UCSD-AML1 (cell line): ENCODE measurements at regions not wholly inside any gene's neighbourhood (a gene's known extent, or its start where the extent isn't known, plus 50 kb on each side); places are given as distances from the start of the nearest gene placed in this dataset.
"Not testable (repeated sequence)": the region's sequence is repeated elsewhere in the genome, so short reads cannot be mapped to it uniquely, and the experiment has no call there.

Source experiments
- DNase-seq: peaks from one replicate; lab custom pipeline; 2025; ENCODE audit not compliant: unreplicated experiment; lab: John Stamatoyannopoulos, UW

DNA sequence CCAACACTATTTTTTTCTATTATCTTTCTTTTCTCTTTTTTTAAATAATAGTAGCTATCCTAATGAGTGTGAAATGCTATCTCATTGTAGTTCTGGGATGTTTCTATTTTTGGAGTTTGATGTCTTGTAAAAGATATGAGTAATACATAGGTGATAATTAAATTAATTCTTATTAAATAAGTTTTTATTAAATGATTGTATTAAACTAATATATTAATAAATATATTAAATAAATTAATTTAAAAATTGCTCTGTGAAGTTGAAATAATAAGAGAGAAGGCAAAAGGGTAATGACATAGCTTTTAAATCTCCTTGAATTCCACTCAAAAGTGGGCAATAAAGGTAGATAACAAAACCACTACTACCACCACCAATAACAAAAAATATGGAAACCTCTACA lies 230.2 kb upstream of the SSTR1 start:
- DNase-seq: no peak

DNA sequence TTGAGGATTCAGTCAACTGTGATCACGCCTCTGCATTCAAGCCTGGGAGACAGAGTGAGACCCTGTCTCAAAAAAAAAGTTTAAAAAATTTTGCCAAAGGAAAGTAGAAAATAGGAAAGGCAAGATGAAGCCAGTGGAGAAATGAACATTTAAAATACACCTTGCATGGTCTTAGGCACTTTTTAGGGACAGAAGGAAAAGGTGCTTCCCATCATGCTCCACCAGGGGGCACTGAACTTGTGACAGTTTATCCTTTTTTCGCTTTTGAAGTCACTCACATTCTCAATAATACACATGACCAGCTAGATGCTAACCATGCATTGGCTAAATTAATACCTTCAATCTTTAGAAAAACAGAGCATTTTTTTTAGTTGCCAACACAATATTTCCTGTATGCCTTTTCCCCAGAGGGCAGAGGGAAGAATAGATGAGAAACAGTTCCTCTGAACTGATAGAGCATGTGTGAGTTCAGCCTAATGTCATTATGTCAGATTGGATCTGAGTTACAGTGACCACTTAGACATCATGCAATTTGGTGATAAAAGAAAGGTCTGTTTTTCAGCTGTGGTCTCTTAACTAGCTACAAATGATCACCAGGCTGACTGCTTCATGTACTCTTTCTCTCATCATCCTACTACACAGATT lies 221.8 kb upstream of the SSTR1 start:
- DNase-seq: peak; percentile 18

DNA sequence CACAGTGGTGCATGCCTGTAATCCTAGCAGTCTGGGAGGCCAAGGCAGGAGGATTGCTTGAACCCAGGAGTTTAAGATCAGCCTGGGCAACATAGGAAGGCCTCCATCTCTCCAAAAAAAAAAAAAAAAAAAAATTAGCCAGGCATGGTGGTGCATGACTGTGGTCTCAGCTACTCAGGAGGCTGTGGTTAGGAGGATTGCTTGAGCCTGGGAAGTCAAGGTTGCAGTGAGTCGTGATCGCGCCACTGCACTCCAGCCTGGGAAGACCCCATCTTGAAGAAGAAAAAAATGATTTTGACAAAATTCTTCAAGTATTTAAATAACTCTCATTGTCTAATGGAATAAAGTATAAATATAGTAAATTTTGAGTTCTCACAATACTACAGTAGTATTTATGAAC lies 219.2 kb upstream of the SSTR1 start:
- DNase-seq: no peak

DNA sequence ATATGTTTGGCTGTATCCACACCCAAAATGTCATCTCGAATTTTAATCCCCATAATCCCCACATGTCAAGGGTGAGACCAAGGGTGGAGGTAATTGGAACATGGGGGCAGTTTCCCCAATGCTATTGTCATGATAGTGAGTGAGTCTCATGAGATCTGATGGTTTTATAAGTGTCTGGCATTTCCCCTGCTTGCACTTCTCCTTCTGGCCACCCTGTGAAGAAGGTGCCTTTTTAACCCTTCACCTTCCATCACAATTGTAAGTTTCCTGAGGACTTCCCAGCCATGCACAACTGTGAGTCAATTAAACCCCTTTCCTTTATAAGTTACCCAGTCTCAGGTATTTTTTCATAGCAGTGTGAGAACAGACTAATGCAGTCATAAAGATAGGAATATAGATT lies 216.7 kb upstream of the SSTR1 start:
- no peak for DNase-seq

DNA sequence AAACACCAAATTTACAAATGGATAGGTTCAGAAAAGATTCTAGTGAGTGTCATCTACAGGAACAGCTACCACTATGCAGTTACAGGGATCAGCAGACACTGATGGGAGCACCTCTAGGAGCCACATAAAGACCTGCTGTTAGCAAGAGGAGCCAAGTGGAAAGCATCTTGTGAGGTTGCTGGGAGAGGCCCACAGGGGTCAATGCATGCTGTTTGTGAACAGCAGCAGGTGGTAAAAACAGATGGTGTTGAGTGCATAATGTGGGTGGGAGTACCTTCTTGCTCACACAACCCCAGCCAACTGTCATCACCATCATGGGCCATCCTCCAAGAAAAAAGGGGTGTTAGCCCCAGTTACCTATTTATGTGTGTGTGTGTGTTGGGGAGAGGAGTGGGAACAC lies 215.2 kb upstream of the SSTR1 start:
- no peak for DNase-seq

DNA sequence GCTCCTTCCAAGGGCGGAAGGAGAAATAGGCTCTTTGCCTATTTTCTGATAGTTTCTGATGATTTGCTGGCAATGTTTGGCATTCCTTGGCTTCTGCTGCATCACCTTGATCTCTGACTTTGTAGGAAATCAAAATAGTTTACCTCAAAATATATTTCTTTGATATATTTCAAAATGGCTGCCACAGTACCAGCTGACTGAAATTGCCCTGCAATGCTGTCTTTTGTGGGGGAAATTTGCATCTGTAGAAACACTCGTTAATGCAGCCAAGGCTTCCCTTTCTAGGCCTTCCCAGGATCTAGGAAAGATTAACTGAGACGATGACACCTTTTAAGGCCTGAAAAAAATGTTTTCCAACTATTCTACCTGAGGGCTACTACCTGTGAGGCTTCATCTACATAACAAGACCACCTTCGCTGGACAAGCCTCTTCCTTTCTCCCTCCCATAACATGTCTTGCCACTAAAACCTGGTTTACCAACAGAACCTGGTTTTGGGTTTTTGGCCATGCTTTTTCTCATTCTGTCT lies 212.8 kb upstream of the SSTR1 start:
- DNase-seq: no peak

DNA sequence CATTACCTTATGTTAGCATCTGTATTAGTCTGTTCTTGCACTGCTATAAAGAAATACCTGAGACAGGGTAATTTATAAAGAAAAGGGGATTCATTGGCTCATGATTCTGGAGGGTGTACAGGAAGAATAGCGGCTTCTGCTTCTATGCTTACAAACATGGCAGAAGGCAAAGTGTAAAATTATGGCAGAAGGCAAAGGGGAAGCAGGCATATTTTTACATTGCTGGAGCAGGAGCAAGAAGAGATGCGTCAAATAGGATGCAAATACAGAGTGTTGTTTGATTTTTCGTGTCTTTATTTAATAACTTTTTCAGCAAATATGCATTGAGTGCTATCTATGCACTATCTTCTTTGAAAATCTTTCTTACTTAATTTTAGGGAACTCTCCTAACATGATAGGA lies 210.7 kb upstream of the SSTR1 start:
- DNase-seq: no peak

DNA sequence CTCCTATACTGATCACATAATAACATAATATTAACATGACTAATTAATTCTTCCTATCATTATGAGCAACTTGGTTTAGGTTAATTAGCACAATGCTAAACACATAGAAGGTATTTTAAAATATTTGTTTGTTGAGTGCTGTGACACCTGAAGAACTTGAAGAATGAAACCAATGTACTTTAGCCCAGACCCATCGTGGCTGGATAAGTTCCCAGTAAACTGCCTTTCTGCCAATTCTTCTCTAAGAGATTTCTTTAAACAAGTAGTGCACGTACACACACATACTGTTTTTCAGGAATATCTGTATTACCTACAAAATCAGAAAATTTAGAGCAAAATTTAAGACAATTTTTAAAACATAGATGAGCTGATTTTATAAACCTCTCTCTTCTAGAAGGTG lies 207.4 kb upstream of the SSTR1 start:
- no peak for DNase-seq

DNA sequence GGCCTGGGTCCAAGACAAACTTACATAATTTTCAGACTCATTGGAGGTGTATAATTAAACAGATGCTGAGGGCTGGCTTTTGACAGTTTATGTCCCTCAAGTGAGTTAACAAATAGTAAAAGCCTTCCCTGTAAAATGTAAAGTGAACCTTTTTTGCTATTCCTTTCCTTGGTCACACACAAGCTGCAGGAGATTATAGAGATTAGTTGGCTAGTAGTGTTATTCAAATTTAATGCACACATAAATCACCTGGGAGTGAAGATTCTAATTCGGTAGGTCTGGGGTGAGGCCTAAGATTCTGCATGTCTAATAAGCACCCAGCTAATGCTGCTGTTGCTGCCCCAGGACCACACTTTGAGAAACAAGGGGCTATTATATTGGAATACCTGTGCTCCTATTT lies 206.2 kb upstream of the SSTR1 start:
- no peak for DNase-seq

DNA sequence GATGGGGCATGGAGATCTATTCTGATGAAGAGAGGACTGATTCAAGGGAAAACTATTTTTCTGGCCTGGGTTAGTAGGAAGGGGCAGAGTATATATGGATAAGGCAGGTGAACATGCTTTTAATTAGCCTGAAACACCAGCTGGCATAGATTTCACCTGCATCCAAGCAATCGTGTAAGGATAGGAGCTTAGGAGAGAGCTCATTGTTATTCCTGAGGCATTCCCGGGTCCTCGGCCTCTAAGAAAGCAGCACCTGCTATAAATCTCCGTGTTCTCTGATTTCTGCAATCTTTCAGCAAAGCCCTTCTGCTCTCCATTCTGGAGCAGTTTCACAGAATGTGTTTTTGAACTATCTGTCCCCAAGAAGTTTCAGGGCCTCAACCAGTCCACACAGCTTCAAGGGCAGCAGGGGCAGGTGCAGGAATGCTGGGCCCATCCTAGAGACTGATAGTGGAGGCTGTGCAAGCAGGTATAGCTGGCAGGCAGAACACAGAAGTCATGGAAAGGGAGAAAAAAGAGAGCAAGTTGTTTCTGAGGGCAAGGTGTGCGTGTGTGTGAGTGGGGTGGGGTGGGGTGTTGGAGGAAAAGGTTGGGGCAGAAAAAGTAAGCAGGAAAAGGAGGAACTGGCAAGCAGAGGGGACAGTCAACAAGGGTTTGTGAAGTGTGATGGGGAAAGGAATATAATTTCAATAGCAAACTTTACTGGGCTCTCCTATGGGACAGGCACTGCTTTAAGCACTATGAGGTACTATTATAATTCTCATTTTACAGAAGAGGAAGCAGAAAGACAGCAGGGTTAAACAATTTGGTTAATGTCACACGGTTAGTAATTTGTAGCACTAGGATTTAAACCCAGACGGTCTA lies 203.7 kb upstream of the SSTR1 start:
- DNase-seq: no peak

DNA sequence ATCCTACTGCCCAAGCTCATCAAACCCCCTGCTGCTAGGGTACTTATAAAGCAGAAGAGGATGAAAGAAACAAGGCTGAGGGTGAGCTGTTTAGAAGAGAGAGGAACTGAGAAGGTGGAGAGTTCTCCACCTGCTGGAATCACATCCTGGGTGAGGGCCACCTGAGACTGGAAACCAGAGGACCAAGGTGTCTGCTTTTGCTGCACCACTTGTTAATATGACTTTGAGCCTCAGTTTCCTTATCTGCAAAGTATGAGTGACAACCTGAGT lies 203.2 kb upstream of the SSTR1 start:
- no peak for DNase-seq

DNA sequence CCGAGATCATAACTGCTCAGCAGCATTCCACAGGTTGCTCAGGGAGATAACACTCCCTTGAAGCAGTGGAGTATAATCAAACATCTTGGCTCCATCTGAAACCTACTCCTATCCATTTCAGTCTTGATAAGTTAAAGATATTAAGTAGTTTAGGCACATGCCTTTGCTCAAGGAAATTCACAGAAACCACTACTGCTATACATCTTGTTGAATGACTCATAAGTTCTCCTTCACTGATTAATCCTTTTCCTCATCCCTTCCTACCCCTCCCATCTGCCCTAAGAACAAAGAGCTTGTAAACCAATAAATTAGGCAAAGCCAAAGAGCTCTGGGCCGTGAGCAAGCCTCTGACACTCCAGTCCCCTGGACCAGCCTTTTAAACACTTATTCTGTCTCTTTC lies 196.5 kb upstream of the SSTR1 start:
- not testable (repeated sequence) for DNase-seq

DNA sequence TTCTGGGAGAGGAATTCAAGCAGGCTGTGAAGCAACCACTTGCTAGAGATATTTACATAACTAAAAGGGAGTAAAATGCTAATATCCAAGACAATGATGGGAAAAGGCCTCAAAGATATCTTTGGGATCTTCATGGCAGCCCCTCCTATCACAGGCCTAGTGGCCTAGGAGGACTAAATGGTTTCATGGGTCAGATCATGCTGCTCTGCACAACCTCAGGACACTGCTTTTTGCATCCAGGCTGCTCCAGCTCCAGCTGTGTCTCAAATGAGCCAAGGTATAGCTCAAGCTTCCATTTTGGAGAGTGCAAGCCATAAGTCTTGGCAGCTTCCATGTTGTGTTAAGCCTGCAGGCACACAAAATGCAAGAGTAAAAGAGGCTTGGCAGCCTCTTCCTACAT lies 195.6 kb upstream of the SSTR1 start:
- no peak for DNase-seq

DNA sequence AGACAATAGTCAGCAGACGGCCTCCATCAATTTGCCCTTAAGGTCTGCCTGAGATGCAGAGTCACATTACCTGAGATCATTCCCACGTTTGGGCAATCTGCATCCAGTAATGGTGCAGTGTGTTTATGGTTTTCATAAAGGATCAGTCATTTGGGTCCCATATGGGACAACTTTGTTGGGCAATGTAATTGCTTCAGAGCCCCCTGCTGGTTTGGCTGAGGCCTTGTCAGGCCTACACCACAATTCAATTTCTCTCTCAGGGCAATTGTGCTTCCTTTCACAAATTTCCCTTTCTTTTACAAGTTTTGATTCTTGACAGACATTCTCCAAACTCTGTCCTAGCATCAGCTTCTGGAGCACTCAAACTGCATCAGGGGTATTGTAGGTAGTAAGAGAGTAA lies 191.2 kb upstream of the SSTR1 start:
- no peak for DNase-seq

DNA sequence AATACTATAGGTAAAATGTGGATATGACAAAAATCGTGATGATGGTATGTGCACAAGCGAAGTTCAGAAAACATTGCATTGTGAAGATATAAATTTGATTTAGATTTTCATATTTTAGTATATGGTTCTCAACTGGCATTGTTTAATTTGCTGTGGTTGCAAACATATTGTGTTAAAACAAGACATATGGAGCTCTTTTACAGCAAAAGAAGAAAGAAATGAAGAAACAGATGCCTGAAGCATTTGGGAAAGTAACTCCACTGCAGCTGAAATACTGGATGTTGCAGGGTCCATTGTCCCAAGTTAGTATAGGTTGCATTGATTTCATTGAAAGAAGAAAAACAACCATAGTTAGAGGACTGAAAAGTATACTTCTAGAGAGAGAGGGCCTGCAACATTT lies 185.8 kb upstream of the SSTR1 start:
- no peak for DNase-seq

DNA sequence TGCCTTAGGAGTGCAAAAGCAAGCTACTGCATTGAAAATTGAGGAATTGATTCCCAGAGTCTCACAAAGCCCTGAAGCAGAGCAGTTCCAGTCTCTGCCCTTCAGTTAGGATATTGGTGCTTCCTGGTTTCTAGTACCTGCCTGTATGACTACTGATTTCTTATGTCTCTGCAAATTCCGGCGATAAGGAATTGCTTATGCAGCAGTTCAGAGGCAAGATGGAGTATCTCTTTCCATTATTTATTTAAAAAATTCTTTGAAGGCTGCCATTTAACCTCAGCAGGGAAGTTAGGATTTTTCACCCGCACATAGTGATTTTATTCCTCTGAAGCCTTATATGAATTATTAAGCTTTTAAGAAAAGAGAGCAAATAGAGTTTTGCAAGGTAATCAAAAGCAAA lies 184.9 kb upstream of the SSTR1 start:
- DNase-seq: no peak

DNA sequence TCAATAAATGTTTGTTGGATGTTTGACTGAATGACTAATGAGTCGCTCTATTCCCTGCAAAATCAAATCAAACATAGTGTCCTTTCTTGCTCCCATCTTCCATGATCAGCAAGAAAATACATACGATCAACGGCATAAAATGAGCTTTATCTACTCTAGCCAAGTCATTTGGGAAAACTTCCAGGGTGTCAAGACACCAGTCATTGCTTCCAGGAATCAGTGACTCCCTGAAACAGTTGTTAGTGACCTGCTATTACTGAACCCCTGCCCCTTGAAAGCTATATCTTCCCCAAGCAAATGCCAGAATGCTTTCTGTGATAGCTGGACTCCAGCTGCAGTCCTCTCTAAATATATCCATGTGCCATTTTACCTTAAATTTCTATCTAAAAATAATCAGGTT lies 169.5 kb upstream of the SSTR1 start:
- no peak for DNase-seq

DNA sequence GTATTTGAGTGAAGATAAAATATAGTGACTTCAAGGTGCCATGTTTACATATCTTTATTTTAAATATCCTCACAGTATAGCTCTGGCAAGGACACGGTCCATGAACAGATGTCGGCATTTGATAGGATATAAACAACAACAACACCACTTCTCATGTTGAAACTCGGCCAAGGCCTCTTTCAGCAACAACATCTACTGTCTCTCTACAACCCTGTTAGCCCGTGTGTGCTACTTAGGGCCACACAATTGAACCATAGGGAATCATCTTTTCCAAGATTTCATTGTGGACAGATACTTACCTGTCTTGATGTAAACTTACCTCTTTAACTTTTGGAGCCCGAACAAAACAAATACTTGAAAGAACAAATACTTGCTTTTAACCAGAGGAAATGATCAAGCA lies 168.7 kb upstream of the SSTR1 start:
- DNase-seq: no peak

DNA sequence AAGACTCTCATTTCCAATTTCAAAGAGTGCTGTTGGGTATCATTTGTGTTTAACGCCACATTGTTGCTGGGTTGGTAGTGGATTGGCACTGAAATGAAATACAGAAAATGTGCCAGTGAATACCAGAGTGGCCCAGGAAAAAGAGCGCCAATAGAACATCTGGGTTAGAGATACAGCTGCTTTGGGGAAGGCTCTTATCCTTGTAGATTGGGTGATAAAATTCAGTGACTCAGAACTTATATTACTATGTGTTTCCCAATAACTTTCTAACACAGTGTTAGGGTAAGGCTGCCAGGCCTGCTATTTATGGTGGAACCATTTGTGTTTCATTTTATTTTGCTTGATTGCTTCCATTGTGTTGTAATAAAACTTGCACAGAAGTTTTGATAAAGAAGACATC lies 168.2 kb upstream of the SSTR1 start:
- no peak for DNase-seq

DNA sequence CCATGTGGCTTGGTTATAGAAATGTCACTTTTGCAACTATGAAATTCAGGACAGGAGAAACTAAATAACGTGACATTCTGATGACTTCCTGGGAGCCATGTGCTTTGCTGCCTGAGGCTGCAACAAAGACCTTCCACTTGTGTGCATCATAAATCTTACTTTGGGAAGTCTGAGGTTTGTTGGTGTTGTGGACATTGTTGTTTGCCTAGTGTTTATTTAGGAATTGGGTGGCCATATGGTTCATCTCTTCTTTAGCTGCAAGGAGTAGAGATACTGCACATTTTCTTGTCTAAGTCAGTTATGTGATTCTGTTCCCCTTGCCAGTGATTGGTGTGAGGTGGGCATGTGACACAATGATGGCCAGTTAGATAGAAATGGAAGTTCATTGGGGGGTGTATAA lies 167.3 kb upstream of the SSTR1 start:
- DNase-seq: no peak

DNA sequence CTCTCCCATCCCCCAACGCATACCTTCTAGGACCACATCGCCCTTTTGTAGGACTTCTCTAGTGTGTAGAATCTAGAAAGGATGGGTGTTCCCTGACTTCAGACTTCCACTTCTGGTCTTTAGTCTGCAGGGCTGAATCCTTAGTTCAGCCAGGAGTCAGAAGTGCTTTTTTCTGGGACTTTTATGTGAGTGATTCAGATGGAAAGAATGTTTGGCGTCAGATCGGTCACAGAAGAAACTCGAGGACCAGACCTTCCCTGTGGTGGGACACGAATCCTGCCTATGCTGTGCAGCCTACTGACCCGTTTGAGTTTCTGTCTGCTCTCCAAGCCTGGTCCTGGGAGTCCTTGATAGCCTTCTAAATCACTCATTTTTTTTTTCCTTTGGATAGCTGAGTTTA lies 165.4 kb upstream of the SSTR1 start:
- no peak for DNase-seq

DNA sequence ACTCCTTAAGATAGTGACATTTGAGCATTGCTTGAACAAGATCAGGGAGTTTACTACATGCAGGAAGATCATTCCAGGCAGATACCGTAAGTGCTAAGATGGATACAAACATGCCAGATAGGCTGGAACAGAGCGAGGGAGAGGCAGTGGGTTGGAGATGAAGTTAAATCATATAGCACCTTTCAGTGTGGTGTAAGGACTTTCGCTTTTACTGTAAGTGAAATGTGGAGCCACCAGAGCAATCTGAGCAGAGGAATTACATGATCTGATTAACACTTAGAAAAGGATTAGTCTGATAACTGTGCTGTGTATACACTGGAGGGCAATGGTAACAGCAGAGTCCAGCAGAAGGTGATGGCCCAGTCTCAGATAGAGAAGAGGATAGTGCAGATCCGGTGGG lies 163.0 kb upstream of the SSTR1 start:
- DNase-seq: no peak

DNA sequence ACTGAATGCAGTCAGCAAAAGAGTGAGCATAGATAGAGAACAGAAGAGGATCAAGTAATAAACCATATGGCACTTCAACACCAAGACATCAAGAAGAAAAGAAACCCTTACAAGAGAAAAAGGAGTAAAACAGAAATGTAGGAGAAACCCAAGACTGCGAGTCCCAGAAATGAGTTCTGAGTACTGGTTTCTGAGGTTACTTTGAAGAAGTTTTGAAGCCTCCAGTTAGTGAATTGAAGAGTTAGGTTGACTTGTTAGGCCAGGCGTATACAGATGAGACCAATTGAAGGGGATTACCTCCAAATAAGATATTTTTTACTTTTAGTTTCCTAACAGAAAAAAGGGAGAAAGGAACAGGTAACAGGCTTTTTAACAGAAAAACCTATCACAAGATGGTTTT lies 162.2 kb upstream of the SSTR1 start:
- no peak for DNase-seq
